ENCODE measurements at regions not wholly inside any gene's neighbourhood (a gene's known extent, or its start where the extent isn't known, plus 50 kb on each side); places are given as distances from the start of the nearest gene placed in this dataset.

GRCh38 chr11:113534625-113535024 is 59.4 kb upstream of the DRD2 start:
- TF ChIP-seq, protein P1, sequence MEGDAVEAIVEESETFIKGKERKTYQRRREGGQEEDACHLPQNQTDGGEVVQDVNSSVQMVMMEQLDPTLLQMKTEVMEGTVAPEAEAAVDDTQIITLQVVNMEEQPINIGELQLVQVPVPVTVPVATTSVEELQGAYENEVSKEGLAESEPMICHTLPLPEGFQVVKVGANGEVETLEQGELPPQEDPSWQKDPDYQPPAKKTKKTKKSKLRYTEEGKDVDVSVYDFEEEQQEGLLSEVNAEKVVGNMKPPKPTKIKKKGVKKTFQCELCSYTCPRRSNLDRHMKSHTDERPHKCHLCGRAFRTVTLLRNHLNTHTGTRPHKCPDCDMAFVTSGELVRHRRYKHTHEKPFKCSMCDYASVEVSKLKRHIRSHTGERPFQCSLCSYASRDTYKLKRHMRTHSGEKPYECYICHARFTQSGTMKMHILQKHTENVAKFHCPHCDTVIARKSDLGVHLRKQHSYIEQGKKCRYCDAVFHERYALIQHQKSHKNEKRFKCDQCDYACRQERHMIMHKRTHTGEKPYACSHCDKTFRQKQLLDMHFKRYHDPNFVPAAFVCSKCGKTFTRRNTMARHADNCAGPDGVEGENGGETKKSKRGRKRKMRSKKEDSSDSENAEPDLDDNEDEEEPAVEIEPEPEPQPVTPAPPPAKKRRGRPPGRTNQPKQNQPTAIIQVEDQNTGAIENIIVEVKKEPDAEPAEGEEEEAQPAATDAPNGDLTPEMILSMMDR (conservative IDR thresholded peaks at IDR 0.05; ENCODE audit: low read length): no peak
- no peak for TF ChIP-seq EZH2phosphoT487 (IDR thresholded peaks at IDR 0.05; ENCODE audit: borderline replicate concordance)

All from Loucy (cell line).